A549 (cell line): ENCODE measurements at regions not wholly inside any gene's neighbourhood (a gene's known extent, or its start where the extent isn't known, plus 50 kb on each side); places are given as distances from the start of the nearest gene placed in this dataset.

Experiments
- BHLHE40 ChIP-seq: IDR thresholded peaks from 2 replicates; pipeline ENCODE4 v1.6.1; 2012; ENCODE audit warnings: low read depth, low read length, inconsistent platforms
- CHD2 ChIP-seq: fragments of 150-350 bp; IDR thresholded peaks from 2 replicates; pipeline ENCODE4 v1.6.1; 2014; ENCODE audit warnings: low read length; ENCODE audit not compliant: partially characterized antibody
- CTCF ChIP-seq: fragments of >200 bp; sonication (Bioruptor Twin); formaldehyde crosslinking; IDR thresholded peaks from 3 replicates; pipeline ENCODE4 v1.5.1; 2016
- EP300 ChIP-seq, 2 experiments: fragments of >200 bp; sonication (Bioruptor Twin); formaldehyde crosslinking; IDR thresholded peaks; 2 replicates in 1 of 2; 3 replicates in 1 of 2; pipeline ENCODE4 v1.6.1; 2016 to 2017
- HOXA7 ChIP-seq: fragments of 250-450 bp; sonication (Bioruptor Pico); IDR thresholded peaks from 2 replicates; pipeline ENCODE4 v1.5.0; 2020; ENCODE audit warnings: mild to moderate bottlenecking, moderate library complexity
- MAX ChIP-seq: IDR thresholded peaks from 2 replicates; pipeline ENCODE4 v1.6.1; 2012
- POLR2A ChIP-seq: IDR thresholded peaks from 2 replicates; pipeline ENCODE4 v1.6.1; 2012; ENCODE audit warnings: mild to moderate bottlenecking, low read length
- POLR2AphosphoS2 ChIP-seq: conservative IDR thresholded peaks from 2 replicates; pipeline ENCODE4 v1.6.1; 2012; ENCODE audit warnings: low read length, improper control_type of control experiment, inconsistent platforms
- RAD21 ChIP-seq, 2 experiments: fragments of >200 bp in 1 of 2; sonication (Bioruptor Twin) in 1 of 2; formaldehyde crosslinking in 1 of 2; IDR thresholded peaks in 1 of 2; conservative IDR thresholded peaks in 1 of 2; 2 replicates in 1 of 2; 3 replicates in 1 of 2; pipeline ENCODE4 v1.6.1; 2012 to 2018; ENCODE audit warnings: inconsistent platforms in 1 of 2
- RCOR1 ChIP-seq: fragments of 150-350 bp; IDR thresholded peaks from 2 replicates; pipeline ENCODE4 v1.6.1; 2014; ENCODE audit warnings: antibody characterized with exemption, low read length, low read depth
- TFCP2L1 ChIP-seq: fragments of 250-450 bp; sonication (Bioruptor Pico); IDR thresholded peaks from 2 replicates; pipeline ENCODE4 v1.5.0; 2021; ENCODE audit warnings: mild to moderate bottlenecking
- TP53 ChIP-seq: fragments of 250-450 bp; sonication (Bioruptor Pico); IDR thresholded peaks from 2 replicates; pipeline ENCODE4 v1.5.0; 2021; ENCODE audit warnings: mild to moderate bottlenecking, moderate library complexity
- TF ChIP-seq, protein P1 (sequence below): fragments of 150-350 bp; IDR thresholded peaks from 2 replicates; pipeline ENCODE4 v1.6.1; 2014; ENCODE audit warnings: low read depth, mild to moderate bottlenecking, low read length

DNA sequence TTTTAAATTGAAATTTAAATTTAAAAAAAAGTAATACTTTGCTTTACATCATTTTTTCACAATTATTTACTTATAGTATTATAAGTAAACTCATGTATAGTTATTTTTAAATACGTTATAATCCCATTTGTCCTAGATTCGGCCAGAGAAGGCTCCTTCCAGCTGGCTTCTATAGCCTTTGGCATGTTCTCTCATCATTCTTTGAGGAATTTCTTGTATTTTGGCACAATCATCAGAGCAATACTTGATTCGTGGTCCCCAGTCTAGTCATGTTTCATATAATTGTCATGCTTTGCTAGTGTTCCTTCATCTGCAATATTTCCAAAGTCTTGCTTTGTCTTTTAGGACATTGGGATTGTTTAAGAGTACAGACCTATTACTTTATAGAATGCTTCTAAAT, 1037.9 kb upstream of the AGA start:
- TF ChIP-seq CTCF (no peak), RAD21 (conservative IDR thresholded peaks at IDR 0.05 in 1 of 2, IDR thresholded peaks at IDR 0.05 in 1 of 2) (no peak), POLR2AphosphoS2 (no peak), TFCP2L1 (CRISPR knock-in tag) (no peak), EP300 (IDR thresholded peaks at IDR 0.05) (no peak), POLR2A (no peak), RCOR1 (no peak), HOXA7 (CRISPR knock-in tag) (no peak), CHD2 (no peak), TP53 (CRISPR knock-in tag) (no peak), BHLHE40 (no peak), MAX (no peak)
- TF ChIP-seq, protein P1, sequence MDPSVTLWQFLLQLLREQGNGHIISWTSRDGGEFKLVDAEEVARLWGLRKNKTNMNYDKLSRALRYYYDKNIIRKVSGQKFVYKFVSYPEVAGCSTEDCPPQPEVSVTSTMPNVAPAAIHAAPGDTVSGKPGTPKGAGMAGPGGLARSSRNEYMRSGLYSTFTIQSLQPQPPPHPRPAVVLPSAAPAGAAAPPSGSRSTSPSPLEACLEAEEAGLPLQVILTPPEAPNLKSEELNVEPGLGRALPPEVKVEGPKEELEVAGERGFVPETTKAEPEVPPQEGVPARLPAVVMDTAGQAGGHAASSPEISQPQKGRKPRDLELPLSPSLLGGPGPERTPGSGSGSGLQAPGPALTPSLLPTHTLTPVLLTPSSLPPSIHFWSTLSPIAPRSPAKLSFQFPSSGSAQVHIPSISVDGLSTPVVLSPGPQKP = no peak
